HCT116 (cell line): ENCODE measurements at regions not wholly inside any gene's neighbourhood (a gene's known extent, or its start where the extent isn't known, plus 50 kb on each side); places are given as distances from the start of the nearest gene placed in this dataset.

Experiments used
- ATAC-seq: fragments of 200-7000 bp; cut with Tn5 transposase; 2 replicates; pipeline ENCODE4 v1.9.1; 2020; ENCODE audit warnings: mild to moderate bottlenecking, moderate library complexity
- BruUV-seq: library from RNA; stranded (reverse); fragments of 400-500 nt; replicated peaks from 2 replicates; lab custom pipeline; 2021; lab: Mats Ljungman, UMichigan
- CTCF ChIA-PET: fragments of 300-600 bp; sonication (Branson Sonifier 250); formaldehyde crosslinking; loops from one replicate; lab custom pipeline; 2021; ENCODE audit warnings: antibody characterized with exemption; lab: Charles Lee
- POLR2A ChIA-PET: fragments of 300-600, 350-600 bp; sonication (Branson Sonifier 250); formaldehyde crosslinking; loops from one replicate; lab custom pipeline; 2021; ENCODE audit warnings: antibody characterized with exemption; lab: Charles Lee
- RAD21 ChIA-PET, 2 experiments: fragments of 300-600 bp; sonication (Branson Sonifier 250); formaldehyde crosslinking; loops; one replicate each; lab custom pipeline; 2023; ENCODE audit warnings: low total read pairs in 2 of 2; ENCODE audit not compliant: uncharacterized antibody in 2 of 2, unreplicated experiment in 2 of 2, low non-redundant PET in 1 of 2; lab: Charles Lee
- DNase-seq: peaks from one replicate; pipeline ENCODE4 v3.0.0-alpha.2; 2010; ENCODE audit warnings: low read depth, low spot score
- H2AFZ ChIP-seq: fragments of 200-600 bp; shearing (Covaris generic), sonication (generic); 2 replicates; pipeline ENCODE4 v1.6.1; 2017; ENCODE audit warnings: low read depth, mixed run types, mixed read lengths, antibody characterized with exemption, low read length; ENCODE audit not compliant: poor library complexity, severe bottlenecking
- H3K27ac ChIP-seq: 2 replicates; pipeline ENCODE4 v1.5.1; 2012; ENCODE audit warnings: low read depth, low read length
- H3K27me3 ChIP-seq: fragments of 200-600 bp; sonication (generic); 2 replicates; pipeline ENCODE4 v1.6.1; 2016; ENCODE audit warnings: mixed run types, low read length, mixed read lengths; ENCODE audit not compliant: insufficient read depth
- H3K36me3 ChIP-seq, 2 experiments: fragments of 200-500 bp in 1 of 2; fragments of 200-600 bp in 1 of 2; sonication (Bioruptor generic) in 1 of 2; sonication (generic) in 1 of 2; 2 replicates each; pipeline versions ENCODE4 v1.5.1 to v1.6.1; 2014 to 2016; ENCODE audit warnings: low read length in 2 of 2, inconsistent platforms in 1 of 2, mixed read lengths in 1 of 2, mixed run types in 1 of 2; ENCODE audit not compliant: insufficient read depth in 2 of 2, control insufficient read depth in 1 of 2
- H3K4me1 ChIP-seq, 2 experiments: fragments of 200-600 bp in 1 of 2; sonication (generic) in 1 of 2; 2 replicates each; pipeline versions ENCODE4 v1.5.1 to v1.6.1; 2012 to 2017; ENCODE audit warnings: low read length in 2 of 2, inconsistent platforms in 1 of 2, mild to moderate bottlenecking in 1 of 2, mixed read lengths in 1 of 2, mixed run types in 1 of 2, moderate library complexity in 1 of 2; ENCODE audit not compliant: insufficient read depth in 2 of 2, control insufficient read depth in 1 of 2
- H3K4me2 ChIP-seq: fragments of 200-600 bp; sonication (generic); 2 replicates; pipeline ENCODE4 v1.6.1; 2017; ENCODE audit warnings: mixed run types, low read length, mixed read lengths
- H3K4me3 ChIP-seq, 2 experiments: fragments of 200-600 bp in 1 of 2; sonication (generic) in 1 of 2; replicated peaks in 1 of 2; 2 replicates each; pipeline ENCODE4 v1.5.1; 2011 to 2016; ENCODE audit warnings: low read length in 2 of 2, control low read depth in 1 of 2, low read depth in 1 of 2, mild to moderate bottlenecking in 1 of 2, mixed read lengths in 1 of 2, mixed run types in 1 of 2
- H3K79me2 ChIP-seq: fragments of 200-600 bp; sonication (generic); 2 replicates; pipeline ENCODE4 v1.6.1; 2017; ENCODE audit warnings: mild to moderate bottlenecking, mixed run types, low read length, moderate library complexity, mixed read lengths; ENCODE audit not compliant: insufficient read depth
- H3K9ac ChIP-seq: fragments of 200-600 bp; sonication (generic); 2 replicates; pipeline ENCODE4 v1.6.1; 2016; ENCODE audit warnings: low read length, mixed read lengths
- H3K9me2 ChIP-seq: fragments of 200-600 bp; sonication (generic), shearing (Covaris generic); 2 replicates; pipeline ENCODE4 v1.6.1; 2017; ENCODE audit warnings: mixed run types, mild to moderate bottlenecking, moderate library complexity; ENCODE audit not compliant: insufficient read depth
- H3K9me3 ChIP-seq, 2 experiments: fragments of 200-500 bp in 1 of 2; fragments of 200-600 bp in 1 of 2; sonication (Bioruptor generic) in 1 of 2; sonication (generic) in 1 of 2; 2 replicates each; pipeline ENCODE4 v1.6.1; 2014 to 2017; ENCODE audit warnings: low read length in 2 of 2, mixed read lengths in 2 of 2, inconsistent platforms in 1 of 2, low read depth in 1 of 2, mild to moderate bottlenecking in 1 of 2, mixed run types in 1 of 2, moderate library complexity in 1 of 2; ENCODE audit not compliant: control insufficient read depth in 1 of 2, insufficient read depth in 1 of 2
- H4K20me1 ChIP-seq: fragments of 200-600 bp; sonication (generic), shearing (Covaris generic); 2 replicates; pipeline ENCODE4 v1.6.1; 2017; ENCODE audit warnings: mixed run types, mild to moderate bottlenecking, moderate library complexity; ENCODE audit not compliant: insufficient read depth
- CEBPB ChIP-seq: IDR thresholded peaks from 2 replicates; pipeline ENCODE4 v1.6.1; 2012; ENCODE audit warnings: low read depth
- ELF1 ChIP-seq: IDR thresholded peaks from 2 replicates; pipeline ENCODE4 v1.6.1; 2012; ENCODE audit warnings: low read depth, borderline replicate concordance
- JUND ChIP-seq: IDR thresholded peaks from 2 replicates; pipeline ENCODE4 v1.6.1; 2012
- POLR2A ChIP-seq: IDR thresholded peaks from 2 replicates; pipeline ENCODE4 v1.7.0; 2011; ENCODE audit warnings: borderline replicate concordance; ENCODE audit not compliant: insufficient read depth, insufficient read length; ENCODE audit errors: extremely low read depth
- YY1 ChIP-seq: IDR thresholded peaks from 2 replicates; pipeline ENCODE4 v1.6.1; 2011; ENCODE audit warnings: low read length, low read depth, moderate library complexity, mild to moderate bottlenecking; ENCODE audit not compliant: insufficient replicate concordance; ENCODE audit errors: extremely low read depth
- ZFX ChIP-seq: fragments of 450-650 bp; IDR thresholded peaks from 2 replicates; pipeline ENCODE4 v1.6.1; 2017
- ZNF274 ChIP-seq: fragments of 200-500 bp; sonication (Bioruptor generic); IDR thresholded peaks from 2 replicates; pipeline ENCODE4 v1.6.1; 2014; ENCODE audit warnings: mild to moderate bottlenecking, low read depth, low read length, inconsistent platforms
- intact Hi-C: fragments of 100-400 bp; cut with micrococcal nuclease; formaldehyde crosslinking; loops from 2 replicates; pipeline ENCODE4 v1.10.0; 2022
- TF ChIP-seq, protein P1 (sequence below), 3 experiments: fragments of 200-600 bp in 1 of 3; sonication (generic) in 1 of 3; IDR thresholded peaks in 2 of 3; conservative IDR thresholded peaks in 1 of 3; 2 replicates each; pipeline ENCODE4 v1.5.1; 2012 to 2017; ENCODE audit warnings: low read depth in 2 of 3, low read length in 2 of 3, antibody characterized with exemption in 1 of 3, borderline replicate concordance in 1 of 3, control low read depth in 1 of 3, mild to moderate bottlenecking in 1 of 3, mixed read lengths in 1 of 3, mixed run types in 1 of 3, moderate library complexity in 1 of 3; ENCODE audit not compliant: insufficient read depth in 1 of 3

DNA sequence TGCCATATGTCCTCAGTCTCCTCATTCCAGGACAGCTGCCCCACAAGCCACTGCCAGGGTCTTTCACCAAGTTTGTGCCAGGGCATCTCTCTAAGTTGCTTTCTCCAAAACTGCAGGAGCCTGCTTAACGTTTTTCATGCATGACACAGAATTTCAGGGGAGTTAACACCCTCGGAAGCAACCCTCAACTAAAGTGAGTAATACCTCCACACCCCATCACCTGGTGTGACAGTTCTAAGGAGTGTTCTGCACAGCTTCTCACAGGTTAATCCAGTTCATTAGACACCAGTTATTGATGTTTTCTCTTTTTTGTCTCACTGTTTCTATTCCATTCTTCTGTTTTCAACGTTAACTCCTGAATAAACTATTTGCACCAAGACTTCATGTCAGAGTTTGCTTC, 115.0 kb downstream of the BACH1 start:
- intact Hi-C loops, result no loop called here
- Histone ChIP-seq H3K9me2 (no peaks in the 10 kb centered on the region), H3K9me3 (no peaks in the 10 kb centered on the region), H4K20me1 (no peaks in the 10 kb centered on the region), H3K4me3 (no peak overlapping the region), H3K4me1 (no peaks in the 10 kb centered on the region), H3K36me3 (no peaks in the 10 kb centered on the region), H3K79me2 (no peaks in the 10 kb centered on the region), H3K27me3 (no peaks in the 10 kb centered on the region), H3K4me2 (no peak overlapping the region), H2AFZ (no peak overlapping the region), H3K27ac (no peak overlapping the region), H3K9ac (no peak overlapping the region)
- ChIA-PET RAD21 (no interaction called here), POLR2A (no interaction called here), CTCF (no interaction called here)
- no TSS peak for BruUV-seq
- no peak for DNase-seq
- no peak for ATAC-seq
- TF ChIP-seq ELF1 (no peak), ZNF274 (no peak), CEBPB (no peak), ZFX (no peak)

DNA sequence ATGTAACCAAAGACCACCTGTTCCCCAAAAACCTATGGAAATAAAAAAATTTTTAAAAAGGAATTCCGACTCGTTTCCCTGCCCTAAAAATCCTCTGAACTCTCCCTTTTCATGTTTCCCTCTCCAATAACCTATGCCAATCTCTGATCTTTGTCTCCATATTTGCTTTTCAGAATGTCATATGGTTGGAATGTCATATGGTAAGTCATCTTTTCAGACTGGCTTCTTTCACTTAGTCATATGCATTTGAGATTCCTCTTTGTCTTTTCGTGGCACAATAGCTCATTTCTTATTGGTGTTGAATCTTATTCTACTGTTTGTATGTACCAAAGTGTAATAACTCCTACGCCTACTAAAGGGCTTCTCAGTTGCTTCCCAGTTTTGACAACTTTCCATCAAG, 117.5 kb downstream of the BACH1 start:
- Histone ChIP-seq H3K4me2 (no peak overlapping the region), H3K4me3 (no peak overlapping the region), H3K79me2 (no peaks in the 10 kb centered on the region), H3K4me1 (no peaks in the 10 kb centered on the region), H3K36me3 (no peaks in the 10 kb centered on the region), H3K9me3 (no peaks in the 10 kb centered on the region), H4K20me1 (no peaks in the 10 kb centered on the region), H3K9ac (no peak overlapping the region), H3K27ac (no peak overlapping the region)
- RAD21 ChIA-PET, result no interaction called here
- intact Hi-C loops, result no loop called here
- DNase-seq, result no peak
- TF ChIP-seq, protein P1, sequence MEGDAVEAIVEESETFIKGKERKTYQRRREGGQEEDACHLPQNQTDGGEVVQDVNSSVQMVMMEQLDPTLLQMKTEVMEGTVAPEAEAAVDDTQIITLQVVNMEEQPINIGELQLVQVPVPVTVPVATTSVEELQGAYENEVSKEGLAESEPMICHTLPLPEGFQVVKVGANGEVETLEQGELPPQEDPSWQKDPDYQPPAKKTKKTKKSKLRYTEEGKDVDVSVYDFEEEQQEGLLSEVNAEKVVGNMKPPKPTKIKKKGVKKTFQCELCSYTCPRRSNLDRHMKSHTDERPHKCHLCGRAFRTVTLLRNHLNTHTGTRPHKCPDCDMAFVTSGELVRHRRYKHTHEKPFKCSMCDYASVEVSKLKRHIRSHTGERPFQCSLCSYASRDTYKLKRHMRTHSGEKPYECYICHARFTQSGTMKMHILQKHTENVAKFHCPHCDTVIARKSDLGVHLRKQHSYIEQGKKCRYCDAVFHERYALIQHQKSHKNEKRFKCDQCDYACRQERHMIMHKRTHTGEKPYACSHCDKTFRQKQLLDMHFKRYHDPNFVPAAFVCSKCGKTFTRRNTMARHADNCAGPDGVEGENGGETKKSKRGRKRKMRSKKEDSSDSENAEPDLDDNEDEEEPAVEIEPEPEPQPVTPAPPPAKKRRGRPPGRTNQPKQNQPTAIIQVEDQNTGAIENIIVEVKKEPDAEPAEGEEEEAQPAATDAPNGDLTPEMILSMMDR (IDR thresholded peaks at IDR 0.05 in 2 of 3, conservative IDR thresholded peaks at IDR 0.05 in 1 of 3; ENCODE audit: borderline replicate concordance in 1 of 3, insufficient read depth in 1 of 3, low read depth in 2 of 3, low read length in 2 of 3), result no peak
- TF ChIP-seq JUND, result no peak
- TF ChIP-seq YY1, result no peak
- no peak for TF ChIP-seq POLR2A
- TF ChIP-seq, all 23 proteins: peak for 0
- ATAC-seq, result no peak
- no peak overlapping the region for H2AFZ ChIP-seq
- POLR2A ChIA-PET, result no interaction called here
- no peaks in the 10 kb centered on the region for H3K27me3 ChIP-seq
- no peaks in the 10 kb centered on the region for H3K9me2 ChIP-seq
- CTCF ChIA-PET, result no interaction called here
- BruUV-seq, result no TSS peak
